Panc1 (cell line): ENCODE measurements at regions not wholly inside any gene's neighbourhood (a gene's known extent, or its start where the extent isn't known, plus 50 kb on each side); places are given as distances from the start of the nearest gene placed in this dataset.

Experiments used
- ATAC-seq: fragments of 200-7000 bp; cut with Tn5 transposase; 2 replicates; pipeline ENCODE4 v1.9.1; 2020; ENCODE audit warnings: mild to moderate bottlenecking, moderate library complexity
- BruUV-seq: library from RNA; stranded (reverse); fragments of 400-500 nt; replicated peaks from 2 replicates; lab custom pipeline; 2021; lab: Mats Ljungman, UMichigan
- CTCF ChIA-PET: fragments of 300-600 bp; sonication (Branson Sonifier 250); formaldehyde crosslinking; loops from one replicate; lab custom pipeline; 2022; ENCODE audit warnings: antibody characterized with exemption; lab: Charles Lee
- POLR2A ChIA-PET: fragments of 300-600 bp; sonication (Branson Sonifier 250); formaldehyde crosslinking; loops from one replicate; lab custom pipeline; 2022; ENCODE audit warnings: antibody characterized with exemption; lab: Charles Lee
- DNase-seq: peaks from one replicate; pipeline ENCODE4 v3.0.0-alpha.2; 2010; ENCODE audit warnings: low read depth, low spot score
- H3K27ac ChIP-seq: 2 replicates; pipeline ENCODE4 v1.5.1; 2011; ENCODE audit warnings: mild to moderate bottlenecking, low read length, inconsistent platforms
- H3K27me3 ChIP-seq: fragments of 200-500 bp; sonication (Bioruptor generic); 2 replicates; pipeline ENCODE4 v1.6.0; 2014; ENCODE audit warnings: low read length, inconsistent platforms; ENCODE audit not compliant: control insufficient read depth, insufficient read depth
- H3K36me3 ChIP-seq: fragments of 200-500 bp; sonication (Bioruptor generic); 2 replicates; pipeline ENCODE4 v1.5.1; 2014; ENCODE audit warnings: inconsistent platforms, mild to moderate bottlenecking, low read length, moderate library complexity; ENCODE audit not compliant: control insufficient read depth, insufficient read depth
- H3K4me1 ChIP-seq: 2 replicates; pipeline ENCODE4 v1.5.1; 2011; ENCODE audit warnings: inconsistent platforms, mild to moderate bottlenecking, low read length, moderate library complexity; ENCODE audit not compliant: control insufficient read depth, insufficient read depth
- H3K4me3 ChIP-seq, 2 experiments: 2 replicates each; pipeline ENCODE4 v1.5.1; 2011 to 2012; ENCODE audit warnings: low read depth in 2 of 2, low read length in 2 of 2, mild to moderate bottlenecking in 2 of 2, inconsistent platforms in 1 of 2, moderate library complexity in 1 of 2
- H3K9me3 ChIP-seq: fragments of 200-500 bp; sonication (Bioruptor generic); 2 replicates; pipeline ENCODE4 v1.5.1; 2014; ENCODE audit warnings: low read depth, mild to moderate bottlenecking, inconsistent platforms, low read length, moderate library complexity; ENCODE audit not compliant: control insufficient read depth, insufficient read depth
- CTCF ChIP-seq: fragments of 450-650 bp; IDR thresholded peaks from 2 replicates; pipeline ENCODE4 v1.5.1; 2017; ENCODE audit warnings: mild to moderate bottlenecking
- POLR2AphosphoS5 ChIP-seq: IDR thresholded peaks from 2 replicates; pipeline ENCODE4 v1.6.1; 2012; ENCODE audit warnings: mild to moderate bottlenecking, low read depth, low read length, moderate library complexity
- REST ChIP-seq, 2 experiments: IDR thresholded peaks; 2 replicates each; pipeline ENCODE4 v1.6.1; 2011 to 2012; ENCODE audit warnings: low read depth in 2 of 2, control low read depth in 1 of 2, low read length in 1 of 2, mild to moderate bottlenecking in 1 of 2, moderate library complexity in 1 of 2; ENCODE audit not compliant: insufficient read depth in 1 of 2
- SIN3A ChIP-seq: IDR thresholded peaks from 2 replicates; pipeline ENCODE4 v1.6.1; 2012; ENCODE audit warnings: low read depth, mild to moderate bottlenecking, low read length, moderate library complexity, borderline replicate concordance; ENCODE audit not compliant: insufficient read depth
- TCF7L2 ChIP-seq: IDR thresholded peaks from 2 replicates; pipeline ENCODE4 v1.6.1; 2011; ENCODE audit warnings: mild to moderate bottlenecking, low read depth, low read length, inconsistent platforms
- in situ Hi-C: cut with HindIII; loops from 2 replicates; pipeline ENCODE4 v1.10.0; 2016; ENCODE audit warnings: low sequenced_read_pairs, low pct_unique_long_range_greater_than_20kb
- intact Hi-C: fragments of 100-400 bp; cut with micrococcal nuclease; formaldehyde crosslinking; loops from one replicate; pipeline ENCODE4 v1.10.0; 2022; ENCODE audit not compliant: unreplicated experiment

GRCh38 chr18:37717656-37718055 is 152.1 kb upstream of the CELF4 start:
- intact Hi-C loops, result no loop called here

GRCh38 chr18:37717098-37717497 is 151.5 kb upstream of the CELF4 start:
- intact Hi-C loops, result no loop called here
- POLR2A ChIA-PET, result no interaction called here
- no peaks in the 10 kb centered on the region for H3K9me3 ChIP-seq
- TF ChIP-seq POLR2AphosphoS5 (no peak), REST (IDR thresholded peaks at IDR 0.05; ENCODE audit: insufficient read depth in 1 of 2, low read depth in 2 of 2, low read length in 1 of 2) (no peak), TCF7L2 (no peak), CTCF (no peak), SIN3A (no peak)
- CTCF ChIA-PET, result no interaction called here
- no peak overlapping the region for H3K4me3 ChIP-seq
- ATAC-seq (no peak), DNase-seq (no peak)
- H3K27ac ChIP-seq, result no peak overlapping the region
- no TSS peak for BruUV-seq
- H3K4me1 ChIP-seq, result no peaks in the 10 kb centered on the region
- in situ Hi-C loops, result no loop called here
- no peaks in the 10 kb centered on the region for H3K27me3 ChIP-seq
- H3K36me3 ChIP-seq, result no peaks in the 10 kb centered on the region

More at GRCh38 chr18:37717656-37718055, 152.1 kb upstream of the CELF4 start:
- BruUV-seq, result no TSS peak
- Histone ChIP-seq H3K27me3 (no peaks in the 10 kb centered on the region), H3K9me3 (no peaks in the 10 kb centered on the region), H3K4me3 (no peak overlapping the region), H3K36me3 (no peaks in the 10 kb centered on the region), H3K4me1 (no peaks in the 10 kb centered on the region), H3K27ac (no peak overlapping the region)
- CTCF ChIA-PET, result no interaction called here
- ATAC-seq, result no peak
- TF ChIP-seq CTCF, result no peak
- no peak for TF ChIP-seq SIN3A
- no peak for TF ChIP-seq TCF7L2
- no peak for TF ChIP-seq REST (IDR thresholded peaks at IDR 0.05; ENCODE audit: insufficient read depth in 1 of 2, low read depth in 2 of 2, low read length in 1 of 2)
- TF ChIP-seq POLR2AphosphoS5, result no peak
- DNase-seq, result no peak
- POLR2A ChIA-PET, result no interaction called here
- in situ Hi-C loops, result no loop called here
